IPS DF 19.7 (cell line): ENCODE measurements at regions not wholly inside any gene's neighbourhood (a gene's known extent, or its start where the extent isn't known, plus 50 kb on each side); places are given as distances from the start of the nearest gene placed in this dataset.

Experiments
- DNase-seq: peaks from one replicate; pipeline ENCODE4 v3.0.0-alpha.2; 2013; ENCODE audit warnings: low read depth, low spot score

DNA sequence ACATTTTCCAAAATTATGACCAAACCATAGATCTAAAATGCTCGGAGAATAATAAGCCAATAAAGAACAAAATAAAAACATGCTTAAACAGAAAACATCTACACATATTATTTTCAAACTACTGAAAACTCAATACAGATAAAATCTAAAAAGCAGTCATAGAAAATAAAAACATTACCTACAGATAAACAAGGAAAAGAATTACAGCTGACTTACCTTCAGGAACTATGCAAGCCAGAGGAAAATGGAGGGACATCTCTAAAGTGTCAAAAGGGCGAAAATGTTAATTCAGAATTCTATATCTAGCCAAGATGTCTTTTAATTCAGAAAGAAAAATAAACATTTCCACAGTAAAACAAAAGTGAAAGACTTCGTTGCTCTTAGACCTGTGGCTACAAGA, 112.9 kb upstream of the GYPC start:
- no peak for DNase-seq

GRCh38 chr2:126558029-126558428, 97.9 kb upstream of the GYPC start:
- DNase-seq, result no peak

GRCh38 chr2:126568734-126569133, 87.2 kb upstream of the GYPC start:
- no peak for DNase-seq

- no peak for DNase-seq
These were observed 84.6 kb upstream of the GYPC start for GRCh38 chr2:126571403-126571802.

DNA sequence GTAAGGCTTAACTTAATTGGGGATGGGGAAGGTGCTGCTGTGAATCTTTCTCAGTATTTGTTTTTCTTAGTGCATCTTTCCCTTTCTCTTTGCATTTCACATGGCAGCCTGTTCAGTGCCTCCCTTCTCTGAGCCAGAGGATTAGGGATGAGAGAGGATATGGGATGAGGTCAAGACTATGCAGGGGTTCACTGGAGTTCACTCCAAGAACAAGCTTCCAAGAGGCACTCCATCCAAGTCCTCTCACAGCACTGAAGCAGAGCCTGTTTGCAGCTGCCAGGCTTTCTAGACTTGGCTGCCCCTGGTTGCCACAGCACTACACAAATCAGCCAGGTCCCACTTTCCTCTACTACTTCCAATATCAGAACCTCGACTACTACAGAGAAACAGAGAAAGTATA, 80.3 kb upstream of the GYPC start:
- DNase-seq, result no peak

DNA sequence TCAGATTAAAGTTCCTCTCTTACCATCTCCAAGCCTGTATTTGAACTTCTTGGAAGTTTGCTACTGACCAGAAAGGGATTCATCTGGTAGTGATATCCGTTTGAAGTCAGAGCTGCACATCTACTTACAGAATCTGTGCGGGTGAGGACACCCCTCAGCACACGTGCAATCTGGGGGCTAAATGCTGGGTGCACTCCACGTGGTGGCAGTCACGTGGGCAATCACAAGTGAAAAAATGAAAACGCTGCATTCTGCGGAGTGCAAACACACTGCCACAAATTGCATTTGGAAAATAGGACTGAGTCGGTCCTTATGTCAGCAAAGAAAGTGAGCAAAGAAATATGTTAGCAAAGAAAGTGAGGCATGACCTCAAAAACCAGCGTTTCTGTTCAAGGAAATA, 76.1 kb upstream of the GYPC start:
- DNase-seq, result no peak

GRCh38 chr2:126586317-126586716, 69.6 kb upstream of the GYPC start:
- DNase-seq, result no peak

GRCh38 chr2:126599062-126599461, 56.9 kb upstream of the GYPC start:
- DNase-seq, result no peak

DNA sequence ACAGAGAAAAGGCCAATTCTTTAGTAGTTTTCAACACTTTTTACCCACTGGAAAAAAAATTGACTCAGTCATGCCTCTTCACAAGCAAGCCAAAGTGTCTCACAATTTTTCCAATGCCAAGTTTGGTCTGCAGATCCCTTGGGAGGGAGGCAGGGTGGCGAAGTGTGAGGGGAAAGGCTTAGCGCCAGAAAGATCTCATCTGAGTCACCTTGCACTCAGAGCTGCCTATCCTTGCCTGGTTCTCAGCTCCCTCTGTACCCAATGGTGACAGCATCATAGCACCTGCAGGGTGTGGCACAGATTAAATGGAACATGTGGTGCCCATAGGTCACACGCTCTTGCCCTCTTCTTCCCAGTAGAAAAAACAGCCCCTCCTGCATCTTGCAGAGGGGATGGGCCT, 55.2 kb upstream of the GYPC start:
- DNase-seq, result no peak

DNA sequence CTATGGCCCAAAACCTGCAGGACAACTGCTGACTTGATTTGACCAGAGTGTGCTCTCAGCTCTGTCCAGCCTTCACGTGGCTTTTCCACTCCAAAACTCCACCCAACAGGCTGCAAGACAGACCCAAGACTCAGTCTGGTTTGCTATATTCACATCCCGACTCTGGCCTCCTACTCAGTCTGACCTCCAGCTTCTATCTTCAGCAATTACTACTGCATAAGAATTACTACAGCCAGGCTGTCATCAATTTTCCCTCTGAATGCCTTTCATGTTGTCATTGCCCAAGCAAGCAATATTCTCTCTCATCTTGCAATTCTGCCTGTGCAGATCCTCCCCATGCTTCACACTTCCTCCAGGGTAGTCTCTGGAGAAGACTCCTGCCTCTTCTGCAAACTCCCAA, 53.6 kb upstream of the GYPC start:
- DNase-seq, result no peak
